Pancreas (tissue), 10 donors: ENCODE measurements at regions not wholly inside any gene's neighbourhood (a gene's known extent, or its start where the extent isn't known, plus 50 kb on each side); places are given as distances from the start of the nearest gene placed in this dataset.
"Not testable (repeated sequence)": the region's sequence is repeated elsewhere in the genome, so short reads cannot be mapped to it uniquely, and the experiment has no call there.

Source experiments
- ATAC-seq, 4 donors: fragments of 200-7000 bp; cut with Tn5 transposase; one replicate each; pipeline versions ENCODE4 v1.8.0 to v1.9.1; 2020; ENCODE audit warnings: mild to moderate bottlenecking in 4 of 4, moderate library complexity in 4 of 4
- DNase-seq, 6 donors: peaks; one replicate each; pipeline ENCODE4 v3.0.0-alpha.2; 2020
- FAIRE-seq: peaks from 2 replicates; lab custom pipeline; 2012; peaks lifted over from hg19 to GRCh38; lab: Jason Lieb, UNC
- H3K27ac ChIP-seq, 4 donors: fragments of 200-600 bp; sonication (generic); 1 replicate in 3 of 4; 2 replicates in 1 of 4; pipeline versions ENCODE4 v1.5.0 to v1.8.0; 2020
- H3K27me3 ChIP-seq, 4 donors: fragments of 200-600 bp; one replicate each; pipeline ENCODE4 v1.8.0; 2021
- H3K36me3 ChIP-seq, 3 donors: fragments of 200-600 bp; sonication (generic) in 1 of 3; one replicate each; pipeline versions ENCODE4 v1.5.0 to v1.8.0; 2020 to 2021
- H3K4me1 ChIP-seq, 3 donors: fragments of 200-600 bp; one replicate each; pipeline ENCODE4 v1.8.0; 2021
- H3K4me3 ChIP-seq, 4 donors: fragments of 200-600 bp; sonication (generic) in 2 of 4; one replicate each; pipeline versions ENCODE4 v1.5.0 to v1.8.0; 2020 to 2021
- H3K9me3 ChIP-seq, 4 donors: fragments of 200-600 bp; one replicate each; pipeline ENCODE4 v1.8.0; 2021
- WGBS, 2 donors: extraction: QIAGEN DNeasy Blood & Tissue Kit; methylation state at CpG; one replicate each; pipeline ENCODE4 v1.1.7; 2013; 5-methylcytosine and 5-hydroxymethylcytosine counted together
- intact Hi-C, 3 donors: fragments of 100-400 bp; cut with DNase I; formaldehyde crosslinking; loops; one replicate each; pipeline versions ENCODE4 v1.11.1 to v1.14.2; 2022
- TF ChIP-seq, protein P1 (sequence below), 4 donors: fragments of 200-600 bp; sonication (generic) in 3 of 4; IDR thresholded peaks; one replicate each; pipeline versions ENCODE4 v1.5.0 to v1.8.0; 2021; ENCODE audit warnings: antibody characterized with exemption in 4 of 4
- donor health status: healthy with polysubstance abuse.
- donor health status: DM: no; HTN: no; CAD: no; lungs with moderate emphysema.
- donor health status: DM: no; HTN: no; CAD: no.
- donor health status: control.
- donor health status: control.
- donor health status: Bipolar disorder and iron deficiency.
- donor health status: DM: yes; HTN: yes; CAD: no.
- donor health status: DM: no; HTN: no; CAD: no.
- donor health status: DM: no; HTN: no; CAD: no.
- donor health status: DM: yes; HTN: yes; CAD: no.

DNA sequence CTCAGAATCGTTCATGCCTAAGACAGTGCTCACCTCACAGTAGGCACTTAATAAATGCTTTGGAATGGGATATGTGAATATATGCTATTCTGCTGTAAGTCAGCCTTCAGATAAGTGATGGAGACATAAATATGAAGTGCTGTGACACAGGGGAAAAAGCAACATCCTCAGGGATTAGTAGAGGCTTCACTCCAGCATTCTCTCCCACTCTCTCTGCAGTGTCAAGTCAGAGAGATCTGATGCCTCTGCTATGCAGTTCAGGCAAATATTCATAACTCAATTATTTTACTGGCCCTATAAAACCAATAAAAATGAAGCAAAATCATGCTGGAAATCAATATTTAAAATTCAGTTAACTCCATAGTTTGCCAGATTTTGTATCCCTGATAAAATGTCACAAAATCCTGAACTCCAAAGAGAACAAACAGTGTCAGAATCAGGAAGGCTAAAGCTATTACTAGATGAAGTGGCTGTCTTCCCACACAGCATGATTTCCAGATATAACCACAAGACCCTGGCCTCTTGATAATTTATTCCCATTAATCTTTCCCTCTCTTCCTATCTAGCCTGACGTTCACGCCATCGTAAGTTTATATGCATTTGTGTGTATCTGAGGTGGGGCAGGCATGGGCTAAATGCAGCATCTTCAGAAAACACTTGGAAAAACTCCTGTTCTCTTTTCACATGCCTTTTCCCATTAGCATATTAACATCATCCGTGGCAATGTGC is 278.9 kb upstream of the ATP11B start:
- Histone ChIP-seq H3K9me3 (no peaks in the 10 kb centered on the region), H3K27ac (no peak overlapping the region), H3K4me1 (no peaks in the 10 kb centered on the region), H3K27me3 (no peaks in the 10 kb centered on the region), H3K4me3 (no peak overlapping the region), H3K36me3 (no peaks in the 10 kb centered on the region)
- ATAC-seq (no peak), FAIRE-seq (no peak), DNase-seq (no peak)
- WGBS, 2 donors: 64 to 72% methylated on average over 5 of the region's 5 CpGs
- TF ChIP-seq, protein P1, sequence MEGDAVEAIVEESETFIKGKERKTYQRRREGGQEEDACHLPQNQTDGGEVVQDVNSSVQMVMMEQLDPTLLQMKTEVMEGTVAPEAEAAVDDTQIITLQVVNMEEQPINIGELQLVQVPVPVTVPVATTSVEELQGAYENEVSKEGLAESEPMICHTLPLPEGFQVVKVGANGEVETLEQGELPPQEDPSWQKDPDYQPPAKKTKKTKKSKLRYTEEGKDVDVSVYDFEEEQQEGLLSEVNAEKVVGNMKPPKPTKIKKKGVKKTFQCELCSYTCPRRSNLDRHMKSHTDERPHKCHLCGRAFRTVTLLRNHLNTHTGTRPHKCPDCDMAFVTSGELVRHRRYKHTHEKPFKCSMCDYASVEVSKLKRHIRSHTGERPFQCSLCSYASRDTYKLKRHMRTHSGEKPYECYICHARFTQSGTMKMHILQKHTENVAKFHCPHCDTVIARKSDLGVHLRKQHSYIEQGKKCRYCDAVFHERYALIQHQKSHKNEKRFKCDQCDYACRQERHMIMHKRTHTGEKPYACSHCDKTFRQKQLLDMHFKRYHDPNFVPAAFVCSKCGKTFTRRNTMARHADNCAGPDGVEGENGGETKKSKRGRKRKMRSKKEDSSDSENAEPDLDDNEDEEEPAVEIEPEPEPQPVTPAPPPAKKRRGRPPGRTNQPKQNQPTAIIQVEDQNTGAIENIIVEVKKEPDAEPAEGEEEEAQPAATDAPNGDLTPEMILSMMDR (IDR thresholded peaks at IDR 0.05): no peak
- intact Hi-C loops: no loop called here

DNA sequence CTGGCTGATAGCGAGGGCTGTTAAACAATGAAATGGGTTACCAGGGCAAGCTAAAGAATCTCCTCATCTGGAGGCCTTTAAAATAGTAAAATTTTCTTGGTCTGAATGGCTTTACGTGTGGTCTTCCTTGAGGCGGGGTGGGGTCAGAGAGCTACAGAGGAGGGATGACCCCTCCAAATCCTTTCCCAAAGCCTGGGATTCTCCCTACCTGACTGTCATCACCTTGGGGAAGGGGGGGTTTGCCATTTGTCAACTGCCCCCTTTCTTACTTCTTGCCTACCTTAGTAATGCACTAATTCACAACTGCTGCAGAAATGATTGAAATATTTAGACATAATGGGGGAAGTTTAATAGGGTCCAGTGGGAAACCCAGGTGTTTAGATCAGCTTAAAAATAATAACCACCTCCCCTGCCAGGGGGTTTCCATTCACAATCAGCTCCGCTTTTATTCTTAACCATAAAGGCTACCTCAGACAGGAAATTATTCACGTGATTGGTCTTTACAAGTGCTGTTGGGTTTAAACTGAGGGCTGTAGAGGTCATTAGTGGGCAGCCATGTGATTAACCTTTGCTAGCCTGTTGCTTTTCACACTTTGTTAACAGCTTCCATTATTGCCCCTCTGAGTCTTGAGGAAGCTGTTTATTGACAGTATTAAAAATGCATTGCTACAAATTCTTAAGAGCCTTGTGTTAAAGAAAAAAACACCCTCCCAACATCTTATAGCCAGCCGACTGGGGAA is 276.5 kb upstream of the ATP11B start:
- Histone ChIP-seq H3K4me3 (no peak overlapping the region), H3K36me3 (no peaks in the 10 kb centered on the region), H3K27me3 (no peaks in the 10 kb centered on the region), H3K4me1 (no peaks in the 10 kb centered on the region), H3K27ac (no peak overlapping the region), H3K9me3 (no peaks in the 10 kb centered on the region)
- DNase-seq (no peak), FAIRE-seq (no peak), ATAC-seq (no peak)
- TF ChIP-seq, protein P1 (IDR thresholded peaks at IDR 0.05): no peak
- intact Hi-C loops: no loop called here
- 78 to 83% methylated on average over 6 of the region's 6 CpGs for WGBS, 2 donors

DNA sequence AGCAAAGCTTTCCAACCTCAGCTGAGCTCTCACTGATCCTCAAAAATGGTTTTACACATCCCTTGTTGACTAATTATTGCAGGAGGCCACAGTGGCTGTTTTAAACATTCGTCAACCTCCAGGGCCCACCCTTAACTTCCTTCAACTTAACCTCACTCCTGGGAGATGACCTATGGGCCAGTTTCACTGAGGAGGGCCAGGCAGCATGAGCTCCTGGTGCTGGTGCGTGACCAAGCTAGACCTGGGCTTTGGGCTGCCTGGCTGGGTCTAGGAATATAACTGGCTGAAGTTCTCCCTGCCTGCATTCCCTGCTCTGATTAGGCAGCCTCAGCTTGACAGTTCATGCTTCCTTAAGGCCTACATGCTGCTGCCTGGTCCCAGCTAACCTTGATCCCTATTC is 273.7 kb upstream of the ATP11B start:
- ATAC-seq: no peak
- intact Hi-C loops: no loop called here
- Histone ChIP-seq H3K4me3 (no peak overlapping the region), H3K27me3 (no peaks in the 10 kb centered on the region), H3K4me1 (peaks cover 0 to 3% (median 0%) of the 10 kb centered on the region in 3 donors), H3K36me3 (no peaks in the 10 kb centered on the region), H3K27ac (no peak overlapping the region), H3K9me3 (no peaks in the 10 kb centered on the region)
- no peak for FAIRE-seq
- TF ChIP-seq, protein P1 (IDR thresholded peaks at IDR 0.05): no peak
- no peak for DNase-seq
- WGBS, 2 donors: 81 to 87% methylated on average over 2 of the region's 2 CpGs

DNA sequence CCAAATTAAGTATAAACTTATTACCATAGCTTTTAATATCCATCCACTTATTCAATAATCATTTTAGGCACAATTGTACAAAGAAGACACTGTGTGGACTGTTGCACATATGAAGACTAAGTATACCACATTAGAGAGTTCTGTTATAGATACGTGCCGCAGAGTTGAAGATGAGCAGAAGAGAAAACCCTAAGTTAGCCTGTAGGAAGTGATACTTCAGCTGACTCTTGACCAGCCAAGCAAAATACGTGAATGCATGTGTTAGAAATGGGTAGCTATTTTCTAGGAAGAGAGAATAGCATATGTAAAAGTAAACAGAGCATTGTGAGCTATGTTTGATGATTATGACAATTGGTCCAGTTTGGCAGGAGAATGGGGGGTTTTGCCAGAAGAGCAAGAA is 272.0 kb upstream of the ATP11B start:
- Histone ChIP-seq H3K36me3 (no peaks in the 10 kb centered on the region), H3K4me1 (peaks cover 0 to 9% (median 0%) of the 10 kb centered on the region in 3 donors), H3K27ac (no peak overlapping the region), H3K9me3 (no peaks in the 10 kb centered on the region), H3K4me3 (no peak overlapping the region), H3K27me3 (no peaks in the 10 kb centered on the region)
- no peak for FAIRE-seq
- WGBS, 2 donors: 86 to 93% methylated on average over 3 of the region's 3 CpGs
- DNase-seq: no peak
- TF ChIP-seq, protein P1 (IDR thresholded peaks at IDR 0.05): no peak
- no peak for ATAC-seq
- intact Hi-C loops: no loop called here

DNA sequence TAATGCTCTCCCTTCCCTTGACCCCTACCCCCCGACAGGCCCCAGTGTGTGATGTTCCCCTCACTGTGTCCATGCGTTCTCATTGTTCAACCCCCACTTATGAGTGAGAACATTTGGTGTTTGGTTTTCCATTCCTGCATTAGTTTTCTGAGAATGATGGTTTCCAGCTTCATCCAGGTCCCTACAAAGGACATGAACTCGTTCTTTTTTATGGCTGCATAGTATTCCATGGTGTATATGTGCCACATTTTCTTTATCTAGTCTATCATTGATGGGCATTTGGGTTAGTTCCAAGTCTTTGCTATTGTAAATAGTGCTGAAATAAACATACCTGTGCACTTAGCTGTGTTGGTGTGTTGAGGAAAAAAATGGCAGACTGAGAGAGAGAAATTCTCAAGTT is 269.9 kb upstream of the ATP11B start:
- DNase-seq, H3K27me3 ChIP-seq, H3K9me3 ChIP-seq, ATAC-seq, intact Hi-C loops, H3K27ac ChIP-seq, H3K4me3 ChIP-seq, FAIRE-seq, H3K4me1 ChIP-seq, H3K36me3 ChIP-seq: not testable (repeated sequence)
- WGBS, 2 donors: 86 to 91% methylated on average over 3 of the region's 3 CpGs
